Keratinocyte (primary cell): ENCODE measurements at regions not wholly inside any gene's neighbourhood (a gene's known extent, or its start where the extent isn't known, plus 50 kb on each side); places are given as distances from the start of the nearest gene placed in this dataset.

ENCODE experiments used
- DNase-seq: peaks from one replicate; pipeline ENCODE4 v3.0.0-alpha.2; 2011; ENCODE audit warnings: low read depth, missing footprints, low spot score
- FAIRE-seq: peaks from 2 replicates; lab custom pipeline; 2011; peaks lifted over from hg19 to GRCh38; lab: Jason Lieb, UNC
- H2AFZ ChIP-seq: 2 replicates; pipeline ENCODE4 v1.6.0; 2012; ENCODE audit warnings: low read length, control low read depth, inconsistent platforms; ENCODE audit not compliant: control insufficient read depth
- H3K27ac ChIP-seq: 2 replicates; pipeline ENCODE4 v1.5.1; 2011; ENCODE audit warnings: low read length; ENCODE audit not compliant: control insufficient read depth, insufficient read depth
- H3K27me3 ChIP-seq: 3 replicates; pipeline ENCODE4 v1.6.0; 2011; ENCODE audit warnings: low read length; ENCODE audit not compliant: control insufficient read depth, insufficient read depth; ENCODE audit errors: extremely low read depth
- H3K36me3 ChIP-seq, 2 experiments: 2 replicates in 1 of 2; 3 replicates in 1 of 2; pipeline ENCODE4 v1.5.1; 2011; ENCODE audit warnings: low read length in 2 of 2, mild to moderate bottlenecking in 1 of 2; ENCODE audit not compliant: control insufficient read depth in 2 of 2, insufficient read depth in 2 of 2; ENCODE audit errors: extremely low read depth in 1 of 2
- H3K4me1 ChIP-seq: 3 replicates; pipeline ENCODE4 v1.5.1; 2011; ENCODE audit warnings: low read length; ENCODE audit not compliant: control insufficient read depth, insufficient read depth; ENCODE audit errors: extremely low read depth
- H3K4me2 ChIP-seq: 3 replicates; pipeline ENCODE4 v1.6.0; 2011; ENCODE audit warnings: low read depth, low read length; ENCODE audit not compliant: control insufficient read depth, insufficient read depth; ENCODE audit errors: extremely low read depth
- H3K4me3 ChIP-seq, 3 experiments: fragments of 200-600 bp in 1 of 3; sonication (generic) in 1 of 3; 2 replicates in 2 of 3; 3 replicates in 1 of 3; pipeline ENCODE4 v1.5.1; 2011 to 2016; ENCODE audit warnings: low read length in 3 of 3, mild to moderate bottlenecking in 3 of 3, control low read depth in 2 of 3, inconsistent platforms in 1 of 3, low read depth in 1 of 3, mixed read lengths in 1 of 3, mixed run types in 1 of 3, moderate library complexity in 1 of 3; ENCODE audit not compliant: control insufficient read depth in 2 of 3, insufficient read depth in 2 of 3; ENCODE audit errors: extremely low read depth in 1 of 3
- H3K79me2 ChIP-seq: 2 replicates; pipeline ENCODE4 v1.6.0; 2012; ENCODE audit warnings: low read length; ENCODE audit not compliant: control insufficient read depth, insufficient read depth
- H3K9ac ChIP-seq: 3 replicates; pipeline ENCODE4 v1.6.0; 2011; ENCODE audit warnings: low read length; ENCODE audit not compliant: control insufficient read depth, insufficient read depth; ENCODE audit errors: extremely low read depth
- H3K9me1 ChIP-seq: 3 replicates; pipeline ENCODE4 v1.6.0; 2011; ENCODE audit warnings: low read length; ENCODE audit not compliant: control insufficient read depth, insufficient read depth; ENCODE audit errors: extremely low read depth
- H3K9me3 ChIP-seq: 2 replicates; pipeline ENCODE4 v1.5.1; 2012; ENCODE audit warnings: low read depth, low read length; ENCODE audit not compliant: control insufficient read depth
- H4K20me1 ChIP-seq: 3 replicates; pipeline ENCODE4 v1.6.0; 2011; ENCODE audit warnings: low read length; ENCODE audit not compliant: control insufficient read depth, insufficient read depth; ENCODE audit errors: extremely low read depth
- EZH2 ChIP-seq: IDR thresholded peaks from one replicate; pipeline ENCODE4 v1.6.1; 2012; ENCODE audit warnings: inconsistent platforms, mild to moderate bottlenecking, low read length, moderate library complexity
- dilution Hi-C: fragments of 300-500 bp; cut with MboI; formaldehyde crosslinking; loops from one replicate; pipeline ENCODE4 v1.7.0; 2020; ENCODE audit warnings: low sequenced_read_pairs; ENCODE audit not compliant: extremely low pct_ligation_motif_present
- TF ChIP-seq, protein P1 (sequence below), 3 experiments: IDR thresholded peaks in 1 of 3; conservative IDR thresholded peaks in 1 of 3; optimal IDR thresholded peaks in 1 of 3; 2 replicates in 2 of 3; 3 replicates in 1 of 3; pipeline versions ENCODE3 to v1.5.1; 2011; ENCODE audit warnings: low read length in 3 of 3, mild to moderate bottlenecking in 3 of 3, moderate library complexity in 2 of 3, control low read depth in 1 of 3, inconsistent platforms in 1 of 3; ENCODE audit not compliant: insufficient read depth in 2 of 3; ENCODE audit errors: extremely low read depth in 1 of 3

DNA sequence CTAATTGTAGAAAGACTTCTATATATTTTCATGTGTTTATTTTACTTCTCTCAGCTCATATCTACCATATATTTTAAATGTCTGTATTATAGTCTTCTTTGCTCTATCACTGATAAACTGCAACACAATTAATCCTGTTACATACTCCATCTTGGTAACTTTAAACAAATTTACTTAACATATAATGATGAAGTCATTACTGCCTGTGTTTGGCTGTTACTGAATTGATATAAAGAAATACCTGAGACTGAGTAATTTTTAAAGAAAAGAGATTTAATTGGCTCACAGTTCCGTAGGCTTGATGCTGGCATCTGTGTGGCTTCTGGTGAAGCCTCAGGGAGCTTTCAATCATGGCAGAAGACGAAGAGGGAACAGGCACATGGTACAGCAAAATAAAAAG, 1480.4 kb downstream of the HACE1 start:
- TF ChIP-seq, protein P1, sequence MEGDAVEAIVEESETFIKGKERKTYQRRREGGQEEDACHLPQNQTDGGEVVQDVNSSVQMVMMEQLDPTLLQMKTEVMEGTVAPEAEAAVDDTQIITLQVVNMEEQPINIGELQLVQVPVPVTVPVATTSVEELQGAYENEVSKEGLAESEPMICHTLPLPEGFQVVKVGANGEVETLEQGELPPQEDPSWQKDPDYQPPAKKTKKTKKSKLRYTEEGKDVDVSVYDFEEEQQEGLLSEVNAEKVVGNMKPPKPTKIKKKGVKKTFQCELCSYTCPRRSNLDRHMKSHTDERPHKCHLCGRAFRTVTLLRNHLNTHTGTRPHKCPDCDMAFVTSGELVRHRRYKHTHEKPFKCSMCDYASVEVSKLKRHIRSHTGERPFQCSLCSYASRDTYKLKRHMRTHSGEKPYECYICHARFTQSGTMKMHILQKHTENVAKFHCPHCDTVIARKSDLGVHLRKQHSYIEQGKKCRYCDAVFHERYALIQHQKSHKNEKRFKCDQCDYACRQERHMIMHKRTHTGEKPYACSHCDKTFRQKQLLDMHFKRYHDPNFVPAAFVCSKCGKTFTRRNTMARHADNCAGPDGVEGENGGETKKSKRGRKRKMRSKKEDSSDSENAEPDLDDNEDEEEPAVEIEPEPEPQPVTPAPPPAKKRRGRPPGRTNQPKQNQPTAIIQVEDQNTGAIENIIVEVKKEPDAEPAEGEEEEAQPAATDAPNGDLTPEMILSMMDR (optimal IDR thresholded peaks at IDR 0.05 in 1 of 3, IDR thresholded peaks at IDR 0.05 in 1 of 3, conservative IDR thresholded peaks at IDR 0.05 in 1 of 3; ENCODE audit: extremely low read depth in 1 of 3, insufficient read depth in 2 of 3, low read length in 3 of 3), result no peak
- no peak for TF ChIP-seq EZH2
- Histone ChIP-seq H4K20me1 (no peaks in the 10 kb centered on the region), H3K4me2 (no peak overlapping the region), H3K4me1 (no peaks in the 10 kb centered on the region), H3K27ac (no peak overlapping the region), H2AFZ (no peak overlapping the region), H3K4me3 (no peak overlapping the region), H3K9me1 (no peaks in the 10 kb centered on the region), H3K79me2 (no peaks in the 10 kb centered on the region), H3K9me3 (no peaks in the 10 kb centered on the region), H3K9ac (no peak overlapping the region), H3K27me3 (no peaks in the 10 kb centered on the region), H3K36me3 (no peaks in the 10 kb centered on the region)
- dilution Hi-C loops, result no loop called here
- no peak for DNase-seq
- FAIRE-seq, result no peak

GRCh38 chr6:103367212-103367611, 1492.5 kb downstream of the HACE1 start:
- Histone ChIP-seq H3K36me3 (no peaks in the 10 kb centered on the region), H3K9me1 (no peaks in the 10 kb centered on the region), H2AFZ (no peak overlapping the region), H3K27me3 (no peaks in the 10 kb centered on the region), H3K4me3 (no peak overlapping the region), H3K27ac (no peak overlapping the region), H3K79me2 (no peaks in the 10 kb centered on the region), H3K9ac (no peak overlapping the region), H3K4me1 (no peaks in the 10 kb centered on the region), H3K4me2 (no peak overlapping the region), H3K9me3 (no peaks in the 10 kb centered on the region), H4K20me1 (no peaks in the 10 kb centered on the region)
- no peak for FAIRE-seq
- DNase-seq, result no peak
- TF ChIP-seq, protein P1 (optimal IDR thresholded peaks at IDR 0.05 in 1 of 3, IDR thresholded peaks at IDR 0.05 in 1 of 3, conservative IDR thresholded peaks at IDR 0.05 in 1 of 3; ENCODE audit: extremely low read depth in 1 of 3, insufficient read depth in 2 of 3, low read length in 3 of 3), result no peak
- no peak for TF ChIP-seq EZH2
- dilution Hi-C loops, result no loop called here
